Memory B cell (primary cell): ENCODE measurements at regions not wholly inside any gene's neighbourhood (a gene's known extent, or its start where the extent isn't known, plus 50 kb on each side); places are given as distances from the start of the nearest gene placed in this dataset.
"Not testable (repeated sequence)": the region's sequence is repeated elsewhere in the genome, so short reads cannot be mapped to it uniquely, and the experiment has no call there.

Experiments
- ATAC-seq: fragments of 150-1000 bp; cut with Tn5 transposase; 2 replicates; pipeline ENCODE4 v1.10.0; 2021; ENCODE audit warnings: low read depth, mild to moderate bottlenecking, moderate library complexity
- DNase-seq, 2 donors: peaks; one replicate each; pipeline ENCODE4 v3.0.0; 2022; ENCODE audit warnings: low spot score in 2 of 2
- H3K27ac Mint-ChIP-seq: one replicate; pipeline ENCODE4 v1.8.0; 2022; ENCODE audit warnings: mild to moderate bottlenecking, moderate library complexity, mixed read lengths
- H3K27me3 Mint-ChIP-seq: one replicate; pipeline ENCODE4 v1.8.0; 2022; ENCODE audit warnings: mixed read lengths
- H3K36me3 Mint-ChIP-seq: one replicate; pipeline ENCODE4 v1.8.0; 2022; ENCODE audit warnings: mild to moderate bottlenecking, mixed read lengths
- H3K4me1 Mint-ChIP-seq: one replicate; pipeline ENCODE4 v1.8.0; 2022; ENCODE audit warnings: mixed read lengths
- H3K4me3 Mint-ChIP-seq: one replicate; pipeline ENCODE4 v1.8.0; 2022; ENCODE audit warnings: mild to moderate bottlenecking, moderate library complexity, mixed read lengths
- H3K9me3 Mint-ChIP-seq: one replicate; pipeline ENCODE4 v1.8.0; 2022; ENCODE audit warnings: mixed read lengths

- H3K27me3 Mint-ChIP-seq: no peaks in the 10 kb centered on the region
- no peak overlapping the region for H3K4me3 Mint-ChIP-seq
- DNase-seq: no peak
- H3K27ac Mint-ChIP-seq: no peak overlapping the region
- H3K9me3 Mint-ChIP-seq: no peaks in the 10 kb centered on the region
- ATAC-seq: no peak
- no peaks in the 10 kb centered on the region for H3K36me3 Mint-ChIP-seq
- H3K4me1 Mint-ChIP-seq: peaks cover 4% of the 10 kb centered on the region
Observed at GRCh38 chr9:88266416-88266815, 121.8 kb upstream of the SPIN1 start.

- no peaks in the 10 kb centered on the region for H3K36me3 Mint-ChIP-seq
- no peaks in the 10 kb centered on the region for H3K4me1 Mint-ChIP-seq
- no peaks in the 10 kb centered on the region for H3K9me3 Mint-ChIP-seq
- H3K27ac Mint-ChIP-seq: no peak overlapping the region
- no peaks in the 10 kb centered on the region for H3K27me3 Mint-ChIP-seq
- DNase-seq (no peak), ATAC-seq (no peak)
- H3K4me3 Mint-ChIP-seq: no peak overlapping the region
Observed at GRCh38 chr9:88259001-88259400, 120.7 kb upstream of the SPATA31C2 start.

GRCh38 chr9:88258601-88259000 lies 120.3 kb upstream of the SPATA31C2 start:
- ATAC-seq: no peak
- no peak overlapping the region for H3K27ac Mint-ChIP-seq
- DNase-seq: no peak

GRCh38 chr9:88258024-88258423 lies 119.7 kb upstream of the SPATA31C2 start:
- no peak for ATAC-seq
- H3K4me1 Mint-ChIP-seq: no peaks in the 10 kb centered on the region

More at GRCh38 chr9:88258601-88259000, 120.3 kb upstream of the SPATA31C2 start:
- H3K4me1 Mint-ChIP-seq: no peaks in the 10 kb centered on the region
- no peak overlapping the region for H3K4me3 Mint-ChIP-seq
- no peaks in the 10 kb centered on the region for H3K9me3 Mint-ChIP-seq
- H3K36me3 Mint-ChIP-seq: no peaks in the 10 kb centered on the region
- H3K27me3 Mint-ChIP-seq: no peaks in the 10 kb centered on the region

GRCh38 chr9:88256216-88256615 lies 117.9 kb upstream of the SPATA31C2 start:
- ATAC-seq (no peak), DNase-seq (no peak)
- Mint-ChIP-seq H3K27me3 (no peaks in the 10 kb centered on the region), H3K36me3 (no peaks in the 10 kb centered on the region), H3K9me3 (peaks cover 5% of the 10 kb centered on the region), H3K4me1 (no peaks in the 10 kb centered on the region), H3K4me3 (no peak overlapping the region), H3K27ac (no peak overlapping the region)

More at GRCh38 chr9:88258024-88258423, 119.7 kb upstream of the SPATA31C2 start:
- Mint-ChIP-seq H3K9me3 (no peaks in the 10 kb centered on the region), H3K27ac (no peak overlapping the region), H3K36me3 (no peaks in the 10 kb centered on the region), H3K27me3 (no peaks in the 10 kb centered on the region), H3K4me3 (no peak overlapping the region)
- no peak for DNase-seq

GRCh38 chr9:88255806-88256205 lies 117.5 kb upstream of the SPATA31C2 start:
- not testable (repeated sequence) for DNase-seq, H3K4me3 Mint-ChIP-seq, H3K9me3 Mint-ChIP-seq, H3K4me1 Mint-ChIP-seq, H3K36me3 Mint-ChIP-seq, ATAC-seq, H3K27me3 Mint-ChIP-seq, H3K27ac Mint-ChIP-seq

GRCh38 chr9:88251903-88252302 lies 113.6 kb upstream of the SPATA31C2 start:
- Mint-ChIP-seq H3K27ac (no peak overlapping the region), H3K36me3 (no peaks in the 10 kb centered on the region), H3K9me3 (peaks cover 16% of the 10 kb centered on the region), H3K27me3 (no peaks in the 10 kb centered on the region), H3K4me1 (no peaks in the 10 kb centered on the region), H3K4me3 (no peak overlapping the region)
- ATAC-seq (no peak), DNase-seq (no peak)

- Mint-ChIP-seq H3K36me3 (no peaks in the 10 kb centered on the region), H3K27ac (no peak overlapping the region), H3K9me3 (peaks cover 2% of the 10 kb centered on the region), H3K4me3 (no peak overlapping the region), H3K4me1 (no peaks in the 10 kb centered on the region), H3K27me3 (no peaks in the 10 kb centered on the region)
- ATAC-seq (no peak), DNase-seq (no peak)
Observed at GRCh38 chr9:88243736-88244135, 105.5 kb upstream of the SPATA31C2 start.

GRCh38 chr9:88242879-88243278 lies 104.6 kb upstream of the SPATA31C2 start:
- H3K4me3 Mint-ChIP-seq: no peak overlapping the region
- no peaks in the 10 kb centered on the region for H3K4me1 Mint-ChIP-seq
- DNase-seq (no peak), ATAC-seq (no peak)
- H3K9me3 Mint-ChIP-seq: peaks cover 2% of the 10 kb centered on the region
- H3K27ac Mint-ChIP-seq: no peak overlapping the region
- H3K27me3 Mint-ChIP-seq: no peaks in the 10 kb centered on the region
- no peaks in the 10 kb centered on the region for H3K36me3 Mint-ChIP-seq

- Mint-ChIP-seq H3K27ac (no peak overlapping the region), H3K9me3 (peaks cover 2% of the 10 kb centered on the region), H3K27me3 (peaks cover 2% of the 10 kb centered on the region), H3K4me1 (no peaks in the 10 kb centered on the region), H3K36me3 (no peaks in the 10 kb centered on the region), H3K4me3 (no peak overlapping the region)
- ATAC-seq (no peak), DNase-seq (no peak)
Observed at GRCh38 chr9:88237991-88238571, 99.8 kb upstream of the SPATA31C2 start.

- Mint-ChIP-seq H3K27me3 (peaks cover 2% of the 10 kb centered on the region), H3K9me3 (peaks cover 2% of the 10 kb centered on the region), H3K4me1 (no peaks in the 10 kb centered on the region), H3K4me3 (no peak overlapping the region), H3K36me3 (no peaks in the 10 kb centered on the region), H3K27ac (no peak overlapping the region)
- ATAC-seq: no peak
- no peak for DNase-seq
Observed at GRCh38 chr9:88237479-88237961, 99.2 kb upstream of the SPATA31C2 start.

- H3K27ac Mint-ChIP-seq: no peak overlapping the region
- ATAC-seq (no peak), DNase-seq (no peak)
- H3K9me3 Mint-ChIP-seq: peaks cover 2% of the 10 kb centered on the region
- H3K27me3 Mint-ChIP-seq: peaks cover 2% of the 10 kb centered on the region
- H3K36me3 Mint-ChIP-seq: no peaks in the 10 kb centered on the region
- no peak overlapping the region for H3K4me3 Mint-ChIP-seq
- H3K4me1 Mint-ChIP-seq: no peaks in the 10 kb centered on the region
Observed at GRCh38 chr9:88236511-88237478, 98.5 kb upstream of the SPATA31C2 start.

GRCh38 chr9:88235615-88236014 lies 97.3 kb upstream of the SPATA31C2 start:
- Mint-ChIP-seq H3K9me3 (no peaks in the 10 kb centered on the region), H3K36me3 (no peaks in the 10 kb centered on the region), H3K4me1 (no peaks in the 10 kb centered on the region), H3K27me3 (peaks cover 2% of the 10 kb centered on the region), H3K4me3 (no peak overlapping the region), H3K27ac (no peak overlapping the region)
- DNase-seq: no peak
- no peak for ATAC-seq

- no peaks in the 10 kb centered on the region for H3K9me3 Mint-ChIP-seq
- H3K27me3 Mint-ChIP-seq: peaks cover 2% of the 10 kb centered on the region
- no peaks in the 10 kb centered on the region for H3K4me1 Mint-ChIP-seq
- no peak overlapping the region for H3K4me3 Mint-ChIP-seq
- ATAC-seq (no peak), DNase-seq (no peak)
- H3K36me3 Mint-ChIP-seq: no peaks in the 10 kb centered on the region
- no peak overlapping the region for H3K27ac Mint-ChIP-seq
Observed at GRCh38 chr9:88234114-88234513, 95.8 kb upstream of the SPATA31C2 start.
